ENCODE measurements at regions not wholly inside any gene's neighbourhood (a gene's known extent, or its start where the extent isn't known, plus 50 kb on each side); places are given as distances from the start of the nearest gene placed in this dataset.

DNA sequence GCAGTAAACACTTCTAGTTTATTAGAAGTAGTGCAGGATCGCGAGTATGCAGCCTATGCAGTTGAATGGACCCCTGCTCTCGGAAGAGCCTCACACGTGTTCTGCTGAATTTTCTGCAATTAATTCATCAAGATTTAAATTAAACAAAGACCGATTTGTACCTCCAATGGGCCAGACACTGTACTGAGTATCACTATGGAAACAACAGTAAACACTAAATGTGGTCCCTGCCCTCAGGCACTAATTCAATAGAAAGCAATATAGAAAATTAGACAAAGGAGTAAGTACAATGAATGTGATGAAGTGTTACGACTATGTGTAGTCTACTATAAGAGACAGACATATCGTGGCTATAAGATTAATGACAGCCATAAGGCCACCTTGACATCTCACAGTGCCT lies 740.3 kb upstream of the FRG1 start:
- Mint-ChIP-seq H3K9me3 (ENCODE audit: low read depth, unreplicated experiment) (no peaks in the 10 kb centered on the region), H3K27me3 (ENCODE audit: unreplicated experiment) (no peaks in the 10 kb centered on the region), H3K36me3 (ENCODE audit: insufficient read depth, unreplicated experiment) (no peaks in the 10 kb centered on the region), H3K4me1 (ENCODE audit: low read depth, unreplicated experiment) (peaks cover 11% of the 10 kb centered on the region), H3K4me3 (ENCODE audit: low read depth, unreplicated experiment) (no peak overlapping the region), H3K27ac (ENCODE audit: unreplicated experiment) (no peak overlapping the region)
- no TSS peak for BruUV-seq (replicated peaks)
- intact Hi-C loops (cut with micrococcal nuclease; ENCODE audit: unreplicated experiment) = loop anchor here (5.0 to 10.0 kb wide), 3 partner anchors 58 to 1593 kb away; no protein-coding TSS in a partner anchor
- DNase-seq = no peak
- TF ChIP-seq, protein P1, sequence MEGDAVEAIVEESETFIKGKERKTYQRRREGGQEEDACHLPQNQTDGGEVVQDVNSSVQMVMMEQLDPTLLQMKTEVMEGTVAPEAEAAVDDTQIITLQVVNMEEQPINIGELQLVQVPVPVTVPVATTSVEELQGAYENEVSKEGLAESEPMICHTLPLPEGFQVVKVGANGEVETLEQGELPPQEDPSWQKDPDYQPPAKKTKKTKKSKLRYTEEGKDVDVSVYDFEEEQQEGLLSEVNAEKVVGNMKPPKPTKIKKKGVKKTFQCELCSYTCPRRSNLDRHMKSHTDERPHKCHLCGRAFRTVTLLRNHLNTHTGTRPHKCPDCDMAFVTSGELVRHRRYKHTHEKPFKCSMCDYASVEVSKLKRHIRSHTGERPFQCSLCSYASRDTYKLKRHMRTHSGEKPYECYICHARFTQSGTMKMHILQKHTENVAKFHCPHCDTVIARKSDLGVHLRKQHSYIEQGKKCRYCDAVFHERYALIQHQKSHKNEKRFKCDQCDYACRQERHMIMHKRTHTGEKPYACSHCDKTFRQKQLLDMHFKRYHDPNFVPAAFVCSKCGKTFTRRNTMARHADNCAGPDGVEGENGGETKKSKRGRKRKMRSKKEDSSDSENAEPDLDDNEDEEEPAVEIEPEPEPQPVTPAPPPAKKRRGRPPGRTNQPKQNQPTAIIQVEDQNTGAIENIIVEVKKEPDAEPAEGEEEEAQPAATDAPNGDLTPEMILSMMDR (IDR thresholded peaks at IDR 0.05; ENCODE audit: unreplicated experiment) = no peak
- CTCF ChIA-PET = no interaction called here

DNA sequence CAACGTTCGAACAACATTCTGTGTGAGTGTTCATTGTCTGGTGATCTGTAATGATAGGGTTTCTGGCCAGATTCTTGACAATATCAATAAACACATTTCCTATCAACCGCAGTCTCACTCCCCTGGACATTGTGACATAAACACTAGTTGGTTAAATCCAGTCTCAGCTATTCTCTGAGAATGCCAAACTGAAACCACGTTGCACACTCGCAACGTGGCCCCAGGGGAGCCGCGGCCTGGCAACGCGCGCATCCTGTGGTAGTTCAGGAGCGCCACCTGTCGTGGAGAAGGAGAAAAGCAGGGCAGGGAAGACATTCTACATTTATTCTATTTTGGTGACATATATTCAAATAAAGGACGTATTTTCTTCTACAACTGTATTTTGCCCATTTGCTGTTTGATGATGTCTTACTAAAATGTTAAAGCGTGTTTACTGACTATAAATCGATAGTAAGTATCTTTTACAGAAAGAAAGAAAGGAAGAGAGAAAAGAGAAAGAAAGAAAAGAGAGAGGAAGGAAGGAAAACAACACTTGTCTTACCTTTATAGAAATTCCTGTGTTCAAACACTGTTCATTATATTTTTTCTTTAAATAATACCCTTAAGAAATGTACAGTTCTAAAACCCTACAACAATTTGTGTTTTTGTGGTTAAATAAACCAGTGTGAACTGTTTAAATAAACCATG lies 738.3 kb upstream of the FRG1 start:
- peaks cover 12% of the 10 kb centered on the region for H3K27me3 Mint-ChIP-seq (ENCODE audit: unreplicated experiment)
- CTCF ChIA-PET = interaction anchor here (0.6 to 0.7 kb wide), 2 partner anchors 112 to 222 kb away, joined by 3 read pairs; no protein-coding TSS in a partner anchor
- H3K4me3 Mint-ChIP-seq (ENCODE audit: low read depth, unreplicated experiment) = peak overlapping the region; percentile 58
- no peak overlapping the region for H3K27ac Mint-ChIP-seq (ENCODE audit: unreplicated experiment)
- no peaks in the 10 kb centered on the region for H3K9me3 Mint-ChIP-seq (ENCODE audit: low read depth, unreplicated experiment)
- TF ChIP-seq, protein P1 (IDR thresholded peaks at IDR 0.05; ENCODE audit: unreplicated experiment) = peak; percentile 82
- peaks cover 11% of the 10 kb centered on the region for H3K4me1 Mint-ChIP-seq (ENCODE audit: low read depth, unreplicated experiment)
- BruUV-seq (replicated peaks) = no TSS peak
- H3K36me3 Mint-ChIP-seq (ENCODE audit: insufficient read depth, unreplicated experiment) = no peaks in the 10 kb centered on the region
- intact Hi-C loops (cut with micrococcal nuclease; ENCODE audit: unreplicated experiment) = loop anchor here (5.0 to 10.0 kb wide), 3 partner anchors 60 to 1595 kb away; no protein-coding TSS in a partner anchor
- peak; percentile 49 for DNase-seq

DNA sequence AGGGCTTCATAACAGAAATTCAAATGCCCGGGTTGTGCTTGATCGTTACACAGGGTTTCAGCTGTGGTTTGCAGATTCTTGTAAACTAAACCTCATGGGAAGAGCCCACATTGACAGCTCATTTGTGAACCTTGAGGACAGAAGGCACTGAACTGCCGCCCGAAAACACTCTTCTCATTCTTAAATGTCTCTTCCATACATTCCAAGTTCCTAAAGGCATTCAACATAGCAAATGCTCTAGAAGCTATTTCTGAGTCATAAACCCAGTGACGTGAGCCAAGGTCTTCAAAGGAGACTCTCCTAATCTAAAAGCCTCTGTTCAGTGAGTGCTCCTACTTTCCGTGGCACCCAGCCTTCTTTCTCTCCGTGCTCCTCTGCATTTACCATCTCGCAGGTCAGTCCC lies 737.8 kb upstream of the FRG1 start:
- intact Hi-C loops (cut with micrococcal nuclease; ENCODE audit: unreplicated experiment) = loop anchor here (5.0 to 10.0 kb wide), 3 partner anchors 61 to 1596 kb away; no protein-coding TSS in a partner anchor
- no peaks in the 10 kb centered on the region for H3K36me3 Mint-ChIP-seq (ENCODE audit: insufficient read depth, unreplicated experiment)
- TF ChIP-seq, protein P1 (IDR thresholded peaks at IDR 0.05; ENCODE audit: unreplicated experiment) = no peak

DNA sequence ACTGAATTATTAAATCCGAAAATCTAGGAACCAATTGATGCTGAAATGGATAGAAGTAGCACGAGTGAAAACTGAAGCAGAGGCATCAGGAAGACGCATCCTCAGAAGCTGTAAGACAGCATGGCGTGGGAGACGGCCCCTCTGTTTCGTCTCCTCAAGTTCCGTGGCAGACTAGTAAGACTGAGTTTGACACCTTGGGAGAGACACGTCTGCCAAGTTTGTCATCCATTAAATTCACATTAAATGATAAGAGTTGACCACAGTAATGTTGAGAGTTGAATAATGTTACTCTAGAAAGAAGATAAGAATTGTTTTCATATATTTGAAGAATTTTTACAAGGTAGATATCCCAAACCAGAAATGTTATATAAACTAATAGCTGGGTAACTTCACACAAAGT lies 736.1 kb upstream of the FRG1 start:
- H3K4me3 Mint-ChIP-seq (ENCODE audit: low read depth, unreplicated experiment) = no peak overlapping the region
- CTCF ChIA-PET = no interaction called here
- intact Hi-C loops (cut with micrococcal nuclease; ENCODE audit: unreplicated experiment) = loop anchor here (5.0 to 10.0 kb wide), 3 partner anchors 62 to 1597 kb away; no protein-coding TSS in a partner anchor
- TF ChIP-seq, protein P1 (IDR thresholded peaks at IDR 0.05; ENCODE audit: unreplicated experiment) = no peak
- H3K9me3 Mint-ChIP-seq (ENCODE audit: low read depth, unreplicated experiment) = no peaks in the 10 kb centered on the region
- H3K36me3 Mint-ChIP-seq (ENCODE audit: insufficient read depth, unreplicated experiment) = no peaks in the 10 kb centered on the region
- peaks cover 14% of the 10 kb centered on the region for H3K27me3 Mint-ChIP-seq (ENCODE audit: unreplicated experiment)
- no peak overlapping the region for H3K27ac Mint-ChIP-seq (ENCODE audit: unreplicated experiment)
- H3K4me1 Mint-ChIP-seq (ENCODE audit: low read depth, unreplicated experiment) = peaks cover 11% of the 10 kb centered on the region
- no TSS peak for BruUV-seq (replicated peaks)
- DNase-seq = no peak

More for the DNA sequence above, 737.8 kb upstream of the FRG1 start:
- H3K4me1 Mint-ChIP-seq (ENCODE audit: low read depth, unreplicated experiment) = peaks cover 11% of the 10 kb centered on the region
- no peak overlapping the region for H3K4me3 Mint-ChIP-seq (ENCODE audit: low read depth, unreplicated experiment)
- H3K9me3 Mint-ChIP-seq (ENCODE audit: low read depth, unreplicated experiment) = no peaks in the 10 kb centered on the region
- no peak for DNase-seq
- CTCF ChIA-PET = no interaction called here
- peaks cover 14% of the 10 kb centered on the region for H3K27me3 Mint-ChIP-seq (ENCODE audit: unreplicated experiment)
- BruUV-seq (replicated peaks) = no TSS peak
- H3K27ac Mint-ChIP-seq (ENCODE audit: unreplicated experiment) = no peak overlapping the region
